Activated CD4-positive, alpha-beta T cell treated with anti-CD3 and anti-CD28 coated beads, Interleukin-2, Interleukin-4, amounts not matched to agents 100 ng/mL and 50 ng/mL, durations not matched to agents 16 hours and 8 hours (primary cell): ENCODE measurements at regions not wholly inside any gene's neighbourhood (a gene's known extent, or its start where the extent isn't known, plus 50 kb on each side); places are given as distances from the start of the nearest gene placed in this dataset.

ENCODE experiments used
- DNase-seq: peaks from one replicate; pipeline ENCODE4 v3.0.0-alpha.2; 2020; ENCODE audit warnings: low spot score

GRCh38 chr17:70808596-70808995 is 639.3 kb downstream of the KCNJ2 start:
- no peak for DNase-seq

- DNase-seq, result no peak
These were observed 641.3 kb downstream of the KCNJ2 start for GRCh38 chr17:70810609-70811008.

- DNase-seq, result no peak
These were observed 644.1 kb downstream of the KCNJ2 start for GRCh38 chr17:70813355-70813930.

- no peak for DNase-seq
These were observed 649.9 kb downstream of the KCNJ2 start for GRCh38 chr17:70819183-70819582.

GRCh38 chr17:70820276-70820675 is 650.9 kb downstream of the KCNJ2 start:
- DNase-seq, result no peak

- DNase-seq, result no peak
These were observed 656.2 kb downstream of the KCNJ2 start for GRCh38 chr17:70825321-70826125.

GRCh38 chr17:70829876-70830275 is 660.5 kb downstream of the KCNJ2 start:
- no peak for DNase-seq

GRCh38 chr17:70834039-70834438 is 664.7 kb downstream of the KCNJ2 start:
- DNase-seq, result no peak

- no peak for DNase-seq
These were observed 679.5 kb downstream of the KCNJ2 start for GRCh38 chr17:70848785-70849184.

- DNase-seq, result no peak
These were observed 686.2 kb downstream of the KCNJ2 start for GRCh38 chr17:70855401-70856054.

- DNase-seq, result no peak
These were observed 688.0 kb downstream of the KCNJ2 start for GRCh38 chr17:70857351-70857750.

GRCh38 chr17:70859829-70860228 is 690.5 kb downstream of the KCNJ2 start:
- no peak for DNase-seq

GRCh38 chr17:70862295-70862694 is 693.0 kb downstream of the KCNJ2 start:
- no peak for DNase-seq

GRCh38 chr17:70863436-70864248 is 694.3 kb downstream of the KCNJ2 start:
- no peak for DNase-seq

GRCh38 chr17:70865993-70866804 is 696.9 kb downstream of the KCNJ2 start:
- no peak for DNase-seq

- no peak for DNase-seq
These were observed 698.8 kb downstream of the KCNJ2 start for GRCh38 chr17:70868149-70868548.

- DNase-seq, result no peak
These were observed 700.2 kb downstream of the KCNJ2 start for GRCh38 chr17:70869402-70870085.

GRCh38 chr17:70871180-70871818 is 702.0 kb downstream of the KCNJ2 start:
- DNase-seq, result no peak

- DNase-seq, result no peak
These were observed 702.8 kb downstream of the KCNJ2 start for GRCh38 chr17:70872103-70872502.

GRCh38 chr17:70875729-70876310 is 706.5 kb downstream of the KCNJ2 start:
- DNase-seq, result no peak
